Caco-2 (cell line): ENCODE measurements at regions not wholly inside any gene's neighbourhood (a gene's known extent, or its start where the extent isn't known, plus 50 kb on each side); places are given as distances from the start of the nearest gene placed in this dataset.
"Not testable (repeated sequence)": the region's sequence is repeated elsewhere in the genome, so short reads cannot be mapped to it uniquely, and the experiment has no call there.

ENCODE experiments used
- BruUV-seq: library from RNA; stranded (reverse); fragments of 400-500 nt; replicated peaks from 2 replicates; lab custom pipeline; 2021; lab: Mats Ljungman, UMichigan
- CTCF ChIA-PET: fragments of 300-600 bp; sonication (Branson Sonifier 250); formaldehyde crosslinking; loops from one replicate; lab custom pipeline; 2022; ENCODE audit warnings: antibody characterized with exemption; lab: Charles Lee
- POLR2A ChIA-PET: fragments of 300-600 bp; sonication (Branson Sonifier 250); formaldehyde crosslinking; loops from one replicate; lab custom pipeline; 2022; ENCODE audit warnings: antibody characterized with exemption; lab: Charles Lee
- DNase-seq, 2 experiments: peaks; one replicate each; pipeline versions ENCODE4 v3.0.0 to v3.0.0-alpha.2; 2020 to 2022
- H3K27me3 ChIP-seq: replicated peaks from 2 replicates; pipeline ENCODE4 v1.6.0; 2011; ENCODE audit warnings: low read length; ENCODE audit not compliant: control insufficient read depth, insufficient read depth
- H3K36me3 ChIP-seq: 2 replicates; pipeline ENCODE4 v1.5.1; 2011; ENCODE audit warnings: low read length; ENCODE audit not compliant: control insufficient read depth, insufficient read depth
- H3K4me1 ChIP-seq: fragments of 250-450 bp; sonication (Bioruptor Pico); 2 replicates; pipeline ENCODE4 v1.5.1; 2020; ENCODE audit warnings: mild to moderate bottlenecking
- H3K4me3 ChIP-seq: 2 replicates; pipeline ENCODE4 v1.5.1; 2011; ENCODE audit warnings: low read depth, mild to moderate bottlenecking, control low read depth, low read length
- H3K9me3 ChIP-seq: fragments of 250-450 bp; sonication (Bioruptor Pico); 2 replicates; pipeline ENCODE4 v1.5.1; 2020; ENCODE audit warnings: mild to moderate bottlenecking, moderate library complexity
- H3K27ac Mint-ChIP-seq: one replicate; pipeline ENCODE4 v1.8.0; 2022; ENCODE audit warnings: mixed read lengths; ENCODE audit not compliant: unreplicated experiment
- H3K27me3 Mint-ChIP-seq: one replicate; pipeline ENCODE4 v1.8.0; 2022; ENCODE audit warnings: mixed read lengths; ENCODE audit not compliant: insufficient read depth, unreplicated experiment
- H3K36me3 Mint-ChIP-seq: one replicate; pipeline ENCODE4 v1.8.0; 2022; ENCODE audit warnings: mild to moderate bottlenecking, mixed read lengths; ENCODE audit not compliant: insufficient read depth, unreplicated experiment
- H3K4me1 Mint-ChIP-seq: one replicate; pipeline ENCODE4 v1.8.0; 2022; ENCODE audit warnings: low read depth, mixed read lengths; ENCODE audit not compliant: unreplicated experiment
- H3K4me3 Mint-ChIP-seq: one replicate; pipeline ENCODE4 v1.8.0; 2022; ENCODE audit warnings: mild to moderate bottlenecking, moderate library complexity, mixed read lengths; ENCODE audit not compliant: unreplicated experiment
- H3K9me3 Mint-ChIP-seq: one replicate; pipeline ENCODE4 v1.8.0; 2022; ENCODE audit warnings: mixed read lengths; ENCODE audit not compliant: unreplicated experiment
- CTCF ChIP-seq, 2 experiments: fragments of 200-600 bp in 1 of 2; IDR thresholded peaks; 1 replicate in 1 of 2; 2 replicates in 1 of 2; pipeline versions ENCODE4 v1.5.1 to v1.8.0; 2011 to 2022; ENCODE audit warnings: antibody characterized with exemption in 1 of 2, control low read depth in 1 of 2, inconsistent platforms in 1 of 2, low read depth in 1 of 2, low read length in 1 of 2, mild to moderate bottlenecking in 1 of 2, moderate library complexity in 1 of 2; ENCODE audit not compliant: insufficient read depth in 1 of 2, severe bottlenecking in 1 of 2, unreplicated experiment in 1 of 2
- intact Hi-C: fragments of 100-400 bp; cut with micrococcal nuclease; formaldehyde crosslinking; loops from one replicate; pipeline ENCODE4 v1.10.0; 2022; ENCODE audit not compliant: unreplicated experiment

- H3K36me3 Mint-ChIP-seq, H3K27ac Mint-ChIP-seq, H3K27me3 ChIP-seq, H3K4me3 ChIP-seq, H3K4me1 ChIP-seq, H3K9me3 ChIP-seq, H3K27me3 Mint-ChIP-seq, H3K9me3 Mint-ChIP-seq, H3K4me3 Mint-ChIP-seq, CTCF ChIA-PET, H3K4me1 Mint-ChIP-seq, H3K36me3 ChIP-seq, POLR2A ChIA-PET, intact Hi-C loops, BruUV-seq, DNase-seq: not testable (repeated sequence)
Measured at GRCh38 chrY:26491507-26491906, 869.6 kb downstream of the CDY1 start.

GRCh38 chrY:26521436-26521835 lies 899.5 kb downstream of the CDY1 start:
- H3K4me3 Mint-ChIP-seq, BruUV-seq, DNase-seq, POLR2A ChIA-PET, H3K4me3 ChIP-seq, CTCF ChIA-PET, H3K9me3 Mint-ChIP-seq, H3K9me3 ChIP-seq, H3K27me3 Mint-ChIP-seq, H3K4me1 Mint-ChIP-seq, H3K27me3 ChIP-seq, H3K36me3 Mint-ChIP-seq, H3K27ac Mint-ChIP-seq, H3K4me1 ChIP-seq, H3K36me3 ChIP-seq, intact Hi-C loops: not testable (repeated sequence)

GRCh38 chrY:26555015-26555414 lies 933.1 kb downstream of the CDY1 start:
- no peaks in the 10 kb centered on the region for H3K36me3 ChIP-seq
- H3K9me3 Mint-ChIP-seq = no peaks in the 10 kb centered on the region
- BruUV-seq = no TSS peak
- H3K4me1 ChIP-seq = no peaks in the 10 kb centered on the region
- intact Hi-C loops = no loop called here
- no peaks in the 10 kb centered on the region for H3K27me3 ChIP-seq
- H3K4me3 Mint-ChIP-seq = no peak overlapping the region
- H3K27me3 Mint-ChIP-seq = no peaks in the 10 kb centered on the region
- no peaks in the 10 kb centered on the region for H3K36me3 Mint-ChIP-seq
- ChIA-PET CTCF (no interaction called here), POLR2A (no interaction called here)
- H3K9me3 ChIP-seq = no peaks in the 10 kb centered on the region
- TF ChIP-seq CTCF (IDR thresholded peaks at IDR 0.05; ENCODE audit: insufficient read depth in 1 of 2, low read depth in 1 of 2, low read length in 1 of 2, severe bottlenecking in 1 of 2, unreplicated experiment in 1 of 2) = no peak
- no peak overlapping the region for H3K27ac Mint-ChIP-seq
- no peak for DNase-seq
- H3K4me3 ChIP-seq = no peak overlapping the region
- no peaks in the 10 kb centered on the region for H3K4me1 Mint-ChIP-seq

- H3K27me3 ChIP-seq, H3K4me1 Mint-ChIP-seq, H3K36me3 ChIP-seq, H3K4me3 ChIP-seq, H3K4me3 Mint-ChIP-seq, BruUV-seq, POLR2A ChIA-PET, H3K27me3 Mint-ChIP-seq, CTCF ChIA-PET, H3K36me3 Mint-ChIP-seq, H3K27ac Mint-ChIP-seq, H3K9me3 Mint-ChIP-seq, H3K4me1 ChIP-seq, H3K9me3 ChIP-seq, intact Hi-C loops: not testable (repeated sequence)
- peak in 1 of 2 experiments; percentile 2 for DNase-seq
Measured at GRCh38 chrY:26562976-26563375, 941.1 kb downstream of the CDY1 start.
